ENCODE measurements at regions not wholly inside any gene's neighbourhood (a gene's known extent, or its start where the extent isn't known, plus 50 kb on each side); places are given as distances from the start of the nearest gene placed in this dataset.

- Histone ChIP-seq H3K36me3 (ENCODE audit: control insufficient read depth, insufficient read depth, low read length) (no peaks in the 10 kb centered on the region), H3K9me3 (replicated peaks; ENCODE audit: control insufficient read depth, insufficient read depth, low read depth, low read length) (no peaks in the 10 kb centered on the region), H3K27me3 (ENCODE audit: control insufficient read depth in 2 of 2, insufficient read depth in 2 of 2, low read length in 2 of 2) (no peaks in the 10 kb centered on the region), H3K79me2 (ENCODE audit: control insufficient read depth, insufficient read depth, low read length) (no peaks in the 10 kb centered on the region), H3K27ac (ENCODE audit: extremely low read depth, low read depth, low read length) (no peak overlapping the region), H3K4me1 (replicated peaks in 1 of 2; ENCODE audit: control insufficient read depth in 2 of 2, insufficient read depth in 2 of 2, low read length in 2 of 2) (no peaks in the 10 kb centered on the region), H4K20me1 (replicated peaks; ENCODE audit: control insufficient read depth, insufficient read depth, low read length) (no peaks in the 10 kb centered on the region), H3K4me3 (no peak overlapping the region), H3K9ac (ENCODE audit: insufficient read depth in 1 of 2, low read depth in 2 of 2, low read length in 2 of 2) (no peak overlapping the region), H2AFZ (ENCODE audit: low read depth, low read length) (no peak overlapping the region), H3K9me1 (ENCODE audit: control insufficient read depth, insufficient read depth, low read length) (no peaks in the 10 kb centered on the region), H3K4me2 (ENCODE audit: insufficient read depth, low read length) (no peak overlapping the region)
- ChIA-PET POLR2A (no interaction called here), CTCF (ENCODE audit: low intra/inter-chr PET ratio) (no interaction called here)
- TF ChIP-seq ZNF584 (CRISPR knock-in tag; IDR thresholded peaks at IDR 0.05; ENCODE audit: low read depth) (no peak), PRPF4 (IDR thresholded peaks at IDR 0.05; ENCODE audit: insufficient read depth, low read depth, low read length, poor library complexity, severe bottlenecking) (no peak), KDM5B (IDR thresholded peaks at IDR 0.05; ENCODE audit: insufficient replicate concordance, low read depth, low read length) (no peak), DACH1 (IDR thresholded peaks at IDR 0.05; ENCODE audit: partially characterized antibody) (no peak), ZNF511 (CRISPR knock-in tag; IDR thresholded peaks at IDR 0.05) (no peak), GMEB1 (CRISPR knock-in tag; IDR thresholded peaks at IDR 0.05) (no peak), RBFOX2 (IDR thresholded peaks at IDR 0.05; ENCODE audit: low read depth, low read length) (no peak), ZNF778 (CRISPR knock-in tag; IDR thresholded peaks at IDR 0.05) (no peak), KDM1A (IDR thresholded peaks at IDR 0.05) (no peak), MCM3 (IDR thresholded peaks at IDR 0.05) (no peak), PTRF (tag; IDR thresholded peaks at IDR 0.05) (no peak), RBM34 (IDR thresholded peaks at IDR 0.05; ENCODE audit: borderline replicate concordance, insufficient read depth, low read length) (no peak)
- no TSS peak for BruUV-seq (replicated peaks)
- intact Hi-C loops (cut with micrococcal nuclease) (no loop called here), in situ Hi-C loops (cut with MboI) (no loop called here)
- no peak for DNase-seq (ENCODE audit: extremely low read depth in 1 of 4, low spot score in 3 of 4)
- no peak for FAIRE-seq
- WGBS (ENCODE audit: insufficient coverage, low coverage, missing lambda C conversion rate) = 1% methylated on average over 15 of the region's 15 CpGs
- no peak for ATAC-seq
Observed at GRCh38 chr15:25244731-25245585, 193.9 kb downstream of the UBE3A start.
